ENCODE measurements at regions not wholly inside any gene's neighbourhood (a gene's known extent, or its start where the extent isn't known, plus 50 kb on each side); places are given as distances from the start of the nearest gene placed in this dataset.

GRCh38 chr19:31600731-31601295 is 251.6 kb upstream of the TSHZ3 start:
- no peak for DNase-seq (ENCODE audit: low read depth in 2 of 2)

GRCh38 chr19:31601855-31602254 is 252.6 kb upstream of the TSHZ3 start:
- DNase-seq (ENCODE audit: low read depth in 2 of 2): no peak

DNA sequence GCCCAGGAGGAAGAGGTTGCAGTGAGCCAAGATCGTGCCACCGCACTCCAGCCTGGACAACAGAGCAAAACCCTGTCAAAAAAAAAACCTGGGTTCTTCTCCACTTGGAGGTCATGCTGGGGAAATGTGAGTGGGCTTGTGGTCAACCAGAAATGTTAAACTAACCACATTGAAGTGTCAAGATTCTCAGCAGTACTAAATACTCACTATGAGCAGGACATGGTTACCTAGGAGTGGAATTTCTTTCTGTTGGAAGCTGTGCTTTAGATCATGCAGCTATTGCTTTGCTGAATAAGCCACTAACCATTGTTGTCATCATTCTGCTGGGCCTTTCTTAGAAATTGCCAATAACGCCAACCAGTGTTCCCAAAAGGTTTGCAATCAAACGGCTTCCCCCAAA is 253.3 kb upstream of the TSHZ3 start:
- no peak for DNase-seq (ENCODE audit: low read depth in 2 of 2)

GRCh38 chr19:31604493-31605040 is 255.3 kb upstream of the TSHZ3 start:
- DNase-seq (ENCODE audit: low read depth in 2 of 2): no peak

DNA sequence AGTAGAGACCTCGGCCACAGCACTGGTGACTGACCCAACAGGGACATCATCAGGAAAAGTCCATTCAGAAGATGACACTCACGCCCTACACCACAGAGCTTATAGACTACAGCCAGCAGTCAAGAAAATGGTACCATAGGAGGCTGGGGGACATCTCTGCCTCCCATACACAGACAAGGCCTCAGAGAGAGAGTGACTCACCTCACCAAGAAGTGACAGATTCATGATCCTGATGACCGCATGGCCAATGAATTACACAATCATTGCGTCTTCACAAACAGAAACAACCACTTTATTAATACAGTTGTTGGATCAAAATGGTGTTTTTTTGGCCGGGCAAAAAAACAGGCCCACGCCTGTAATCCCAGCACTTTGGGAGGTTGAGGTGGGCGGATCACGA is 260.8 kb upstream of the TSHZ3 start:
- no peak for DNase-seq (ENCODE audit: low read depth in 2 of 2)

- no peak for DNase-seq (ENCODE audit: low read depth in 2 of 2)
Measured at GRCh38 chr19:31611046-31611877, 262.0 kb upstream of the TSHZ3 start.

DNA sequence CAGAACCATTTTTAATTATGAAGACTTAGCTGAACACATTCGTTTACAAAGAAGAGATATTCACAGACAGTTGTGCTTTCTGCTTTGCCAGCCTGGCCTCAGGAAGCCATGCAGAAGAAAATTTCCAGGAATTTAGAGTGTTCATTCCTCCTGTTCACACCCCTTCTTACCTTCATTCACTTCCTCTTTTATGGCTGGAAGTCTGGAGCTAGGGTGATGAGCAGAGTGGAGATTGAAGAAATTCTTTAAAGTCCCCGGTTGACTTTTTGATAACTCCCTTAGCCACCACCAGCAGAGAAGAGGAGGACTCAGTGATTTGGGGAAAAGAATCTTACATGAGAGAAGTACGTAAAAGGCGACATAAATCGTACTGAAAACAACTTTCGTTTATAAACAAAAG is 263.6 kb upstream of the TSHZ3 start:
- no peak for DNase-seq (ENCODE audit: low read depth in 2 of 2)

DNA sequence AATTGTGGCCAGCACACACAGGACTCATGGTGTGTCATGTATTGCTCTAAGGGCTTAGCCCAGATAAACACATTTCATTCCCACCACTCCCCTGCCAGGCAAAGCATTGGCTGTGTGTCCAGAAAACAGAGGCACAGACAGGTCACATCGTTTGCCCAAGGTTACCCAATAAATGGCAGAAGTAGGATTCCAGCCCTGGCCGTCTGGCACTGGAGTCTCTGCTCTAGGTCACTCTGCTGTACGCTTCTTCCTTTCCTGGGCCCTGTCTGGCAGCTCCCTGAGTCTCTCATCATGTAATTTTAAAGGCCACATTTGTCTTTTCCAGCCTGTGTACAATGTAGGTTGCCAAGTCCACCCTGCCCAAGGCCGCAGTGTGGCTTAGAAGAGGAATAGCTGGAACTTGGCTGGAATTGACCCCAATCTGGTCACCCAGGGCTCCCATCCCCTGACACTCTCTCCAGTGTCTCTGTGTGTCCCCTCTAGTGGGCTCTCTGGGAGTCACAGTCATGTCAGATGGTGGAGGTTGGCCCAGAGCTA is 264.5 kb upstream of the TSHZ3 start:
- DNase-seq (ENCODE audit: low read depth in 2 of 2): no peak

DNA sequence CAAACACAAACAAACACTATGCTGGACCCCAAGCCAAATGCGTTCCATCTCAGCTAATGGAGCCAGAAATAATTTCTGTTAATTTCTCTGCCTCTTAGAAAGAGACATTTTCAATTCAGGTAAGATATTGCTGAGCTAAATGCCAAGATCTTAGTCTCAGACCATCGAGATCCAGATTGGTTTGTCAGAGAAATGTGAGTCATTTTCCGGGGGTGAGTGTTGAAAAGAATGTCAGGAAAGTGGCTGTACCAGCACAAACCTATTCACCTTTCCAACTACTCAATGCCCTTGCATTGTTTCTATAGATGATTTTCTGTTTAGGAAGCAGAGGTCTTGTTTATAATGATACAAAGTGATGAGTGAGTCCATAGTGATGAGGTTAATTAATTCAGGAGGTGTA is 266.8 kb upstream of the TSHZ3 start:
- no peak for DNase-seq (ENCODE audit: low read depth in 2 of 2)

GRCh38 chr19:31617010-31617585 is 267.9 kb upstream of the TSHZ3 start:
- DNase-seq (ENCODE audit: low read depth in 2 of 2): no peak

GRCh38 chr19:31625056-31625455 is 275.8 kb upstream of the TSHZ3 start:
- DNase-seq (ENCODE audit: low read depth in 2 of 2): no peak

DNA sequence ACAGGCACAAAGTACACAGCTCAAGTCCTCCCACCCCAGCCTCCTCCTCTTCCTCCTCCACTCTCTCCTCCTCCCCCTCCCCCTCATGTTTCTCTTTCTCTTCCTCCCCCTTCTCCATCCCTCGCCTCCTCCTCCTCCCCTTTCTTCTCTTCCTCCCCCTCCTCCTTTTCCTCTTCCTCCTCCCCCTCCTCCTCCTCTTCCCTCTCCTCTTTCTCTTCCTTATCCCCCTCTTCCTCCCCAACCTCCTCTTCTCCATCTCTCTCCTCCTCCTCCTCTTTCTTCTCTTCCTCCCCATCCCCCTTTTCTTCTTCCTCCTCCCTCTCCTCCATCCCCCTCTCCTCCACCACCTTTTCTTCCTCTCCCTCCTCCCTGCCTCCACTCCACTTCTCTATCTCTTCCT is 276.3 kb upstream of the TSHZ3 start:
- no peak for DNase-seq (ENCODE audit: low read depth in 2 of 2)

- DNase-seq (ENCODE audit: low read depth in 2 of 2): no peak
Measured at GRCh38 chr19:31626941-31627340, 277.7 kb upstream of the TSHZ3 start.

GRCh38 chr19:31627620-31628365 is 278.6 kb upstream of the TSHZ3 start:
- no peak for DNase-seq (ENCODE audit: low read depth in 2 of 2)

DNA sequence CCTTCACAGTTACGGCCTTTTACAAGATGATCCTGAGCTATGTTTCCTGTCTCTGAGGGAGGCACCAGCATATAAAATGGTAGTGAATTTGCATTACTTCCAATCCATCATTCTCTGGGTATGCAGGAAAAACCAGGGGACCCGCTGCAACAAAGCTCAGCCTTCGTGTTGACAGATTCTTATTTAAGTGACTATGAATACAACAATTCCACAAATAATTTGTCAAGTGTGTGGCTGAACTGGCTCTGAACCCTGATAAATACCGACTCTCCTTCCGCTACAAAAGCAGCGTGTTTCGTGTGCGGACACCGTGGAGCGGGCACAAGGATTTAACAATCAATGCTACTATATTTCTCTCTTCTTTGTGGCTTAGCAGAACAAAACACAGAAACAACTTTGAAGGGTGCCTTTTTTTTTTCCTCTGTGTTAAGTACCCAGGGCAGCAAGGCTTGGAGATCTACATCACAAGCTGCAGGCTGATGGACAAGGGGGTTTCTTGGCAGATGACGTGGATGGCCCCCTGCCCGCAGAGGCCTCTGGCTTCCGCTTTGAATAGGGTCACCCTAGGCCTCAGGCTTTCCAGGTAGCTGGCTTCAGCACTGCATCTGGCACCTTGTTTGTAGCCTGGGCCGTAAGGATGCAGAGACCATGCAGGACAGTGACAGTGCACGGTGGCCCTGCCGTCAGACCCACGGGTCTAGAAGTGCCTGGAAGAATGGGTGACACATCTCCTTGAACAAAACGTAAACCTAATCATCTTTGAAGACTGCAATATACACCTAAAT is 280.5 kb upstream of the TSHZ3 start:
- no peak for DNase-seq (ENCODE audit: low read depth in 2 of 2)

- no peak for DNase-seq (ENCODE audit: low read depth in 2 of 2)
Measured at GRCh38 chr19:31633014-31633413, 283.8 kb upstream of the TSHZ3 start.

DNA sequence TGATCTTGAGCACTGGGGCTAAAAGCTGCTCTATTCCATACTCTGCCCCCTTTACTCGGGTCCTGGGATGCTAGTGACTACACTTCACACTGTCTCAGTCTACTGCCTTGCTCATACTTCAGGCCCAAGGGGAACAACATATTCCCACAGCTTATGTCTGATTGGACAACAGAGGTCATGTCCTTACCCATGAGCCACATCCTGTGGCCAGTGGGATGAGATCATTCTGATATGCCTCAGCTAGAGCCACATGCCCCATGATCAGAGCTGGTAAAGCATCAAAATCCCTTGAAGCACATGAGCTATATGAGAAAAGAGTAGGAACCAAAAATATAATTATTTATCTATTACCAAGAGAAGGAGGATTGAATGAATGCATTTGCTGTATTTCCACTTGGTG is 290.1 kb upstream of the TSHZ3 start:
- DNase-seq (ENCODE audit: low read depth in 2 of 2): no peak

GRCh38 chr19:31641591-31641990 is 292.4 kb upstream of the TSHZ3 start:
- DNase-seq (ENCODE audit: low read depth in 2 of 2): no peak

DNA sequence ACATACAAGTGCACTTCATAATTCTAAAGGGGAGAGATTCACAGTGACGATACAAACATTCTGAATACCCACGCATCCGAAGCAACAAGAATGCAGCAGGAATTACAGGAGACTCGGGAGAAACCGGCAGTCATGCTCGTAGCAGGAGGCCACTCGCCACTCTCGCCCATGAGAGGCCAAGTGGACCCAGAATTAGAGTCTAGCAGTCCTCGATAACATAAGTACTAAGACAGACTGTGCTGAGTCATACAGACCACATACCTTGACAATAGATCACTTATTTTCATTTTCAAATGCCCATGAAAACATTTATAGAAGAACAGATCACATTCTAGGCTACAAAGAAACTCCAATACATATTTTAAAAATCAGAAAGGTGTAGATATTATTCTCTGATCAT is 299.1 kb upstream of the TSHZ3 start:
- no peak for DNase-seq (ENCODE audit: low read depth in 2 of 2)

- DNase-seq (ENCODE audit: low read depth in 2 of 2): no peak
Measured at GRCh38 chr19:31656507-31656906, 307.3 kb upstream of the TSHZ3 start.

Measured in stimulated activated CD4-positive, alpha-beta T cell treated with anti-CD3 and anti-CD28 coated beads, Interleukin-1b, Interleukin-23, amount 100 ng/mL, for 4 hours (primary cell).